HL-60 (cell line): ENCODE measurements at regions not wholly inside any gene's neighbourhood (a gene's known extent, or its start where the extent isn't known, plus 50 kb on each side); places are given as distances from the start of the nearest gene placed in this dataset.

Experiments
- CTCF ChIP-seq: IDR thresholded peaks from one replicate; pipeline ENCODE4 v1.5.1; 2011; ENCODE audit warnings: low read length, control low read depth, inconsistent platforms; ENCODE audit not compliant: insufficient read depth
- GABPA ChIP-seq: IDR thresholded peaks from 2 replicates; pipeline ENCODE4 v1.6.1; 2012; ENCODE audit warnings: low read depth
- REST ChIP-seq: IDR thresholded peaks from 2 replicates; pipeline ENCODE4 v1.6.1; 2012; ENCODE audit warnings: low read depth; ENCODE audit not compliant: insufficient replicate concordance

- TF ChIP-seq CTCF: no peak
- no peak for TF ChIP-seq REST
- TF ChIP-seq GABPA: no peak
These were observed 185.5 kb downstream of the EMX2 start for GRCh38 chr10:117728087-117728486.
